ENCODE measurements at regions not wholly inside any gene's neighbourhood (a gene's known extent, or its start where the extent isn't known, plus 50 kb on each side); places are given as distances from the start of the nearest gene placed in this dataset.

DNA sequence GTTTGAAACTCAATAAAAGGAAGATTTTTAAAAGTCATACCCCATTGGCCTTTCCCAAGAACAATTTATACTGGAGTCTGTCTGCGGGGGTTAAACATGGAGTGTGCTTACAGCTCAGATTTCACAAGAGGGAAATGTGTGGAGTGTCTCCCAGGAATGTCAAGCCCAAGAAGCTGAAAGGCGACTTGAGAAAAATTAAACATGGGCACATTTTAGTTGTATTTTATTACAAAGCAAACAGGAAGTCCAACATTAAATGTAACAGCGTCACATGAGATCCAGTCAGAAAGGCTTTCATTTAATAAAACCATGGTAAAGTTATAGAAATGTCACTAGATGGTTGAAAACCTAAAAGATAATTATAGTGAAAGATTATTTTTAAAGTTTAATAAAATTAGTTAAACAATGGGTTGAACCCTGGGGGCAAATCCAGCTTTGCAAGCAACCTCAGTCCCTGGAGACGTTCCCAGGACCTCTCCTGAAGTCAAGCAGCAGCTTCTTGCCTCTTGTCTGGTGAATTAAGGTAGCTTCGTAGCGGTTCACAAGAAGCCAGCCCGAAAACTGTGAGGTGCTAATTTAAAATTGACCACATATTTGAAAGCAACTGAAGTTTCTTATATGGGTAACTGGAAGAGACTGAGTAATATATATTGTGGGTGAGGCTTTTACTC lies 168.4 kb upstream of the EDNRA start:
- DNase-seq (ENCODE audit: low spot score): no peak

GRCh38 chr4:147313108-147313507 lies 167.8 kb upstream of the EDNRA start:
- DNase-seq (ENCODE audit: low spot score): no peak

- DNase-seq (ENCODE audit: low spot score): peak; percentile 10
These were observed 162.3 kb upstream of the EDNRA start for GRCh38 chr4:147318586-147318985.

DNA sequence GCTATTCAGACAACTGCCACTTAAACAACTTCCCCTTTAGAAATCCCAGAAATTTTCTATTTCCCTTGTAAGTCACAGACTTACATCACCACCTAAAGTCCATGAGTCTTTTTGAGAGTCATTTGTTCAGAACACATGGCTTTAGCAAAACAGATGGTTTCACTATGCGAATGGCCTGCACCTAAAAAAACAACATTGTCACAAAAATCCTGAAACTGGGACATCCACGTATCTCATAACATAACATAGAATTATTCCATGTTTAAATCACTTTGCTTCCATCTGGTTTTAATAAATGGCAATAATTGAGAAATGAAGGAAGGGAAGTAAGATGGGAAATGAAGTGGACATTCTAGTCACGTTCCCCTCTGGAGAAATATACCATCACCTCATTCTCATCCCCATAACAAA lies 155.3 kb upstream of the EDNRA start:
- no peak for DNase-seq (ENCODE audit: low spot score)

DNA sequence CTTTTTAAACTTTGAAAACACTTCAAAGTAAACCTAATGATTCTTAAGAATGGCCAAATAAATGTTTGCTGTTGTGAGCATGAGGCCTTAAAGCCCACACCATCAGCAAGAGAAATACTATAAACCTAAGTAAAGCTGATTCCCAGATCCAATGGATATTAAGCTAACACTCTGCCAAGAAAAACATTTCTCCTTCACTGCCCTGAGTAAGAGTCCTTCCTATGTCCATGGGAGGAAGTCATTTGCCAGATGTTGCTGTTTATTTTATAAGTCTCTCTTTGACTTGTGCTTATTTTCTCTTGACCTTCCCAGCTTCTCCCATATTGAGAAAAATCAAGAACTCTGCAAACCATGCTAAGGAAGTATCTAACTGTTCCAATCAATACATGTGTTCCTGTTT lies 154.3 kb upstream of the EDNRA start:
- DNase-seq (ENCODE audit: low spot score): no peak

GRCh38 chr4:147327322-147327721 lies 153.6 kb upstream of the EDNRA start:
- no peak for DNase-seq (ENCODE audit: low spot score)

- no peak for DNase-seq (ENCODE audit: low spot score)
These were observed 152.7 kb upstream of the EDNRA start for GRCh38 chr4:147328189-147328588.

- no peak for DNase-seq (ENCODE audit: low spot score)
These were observed 152.0 kb upstream of the EDNRA start for GRCh38 chr4:147328756-147329446.

DNA sequence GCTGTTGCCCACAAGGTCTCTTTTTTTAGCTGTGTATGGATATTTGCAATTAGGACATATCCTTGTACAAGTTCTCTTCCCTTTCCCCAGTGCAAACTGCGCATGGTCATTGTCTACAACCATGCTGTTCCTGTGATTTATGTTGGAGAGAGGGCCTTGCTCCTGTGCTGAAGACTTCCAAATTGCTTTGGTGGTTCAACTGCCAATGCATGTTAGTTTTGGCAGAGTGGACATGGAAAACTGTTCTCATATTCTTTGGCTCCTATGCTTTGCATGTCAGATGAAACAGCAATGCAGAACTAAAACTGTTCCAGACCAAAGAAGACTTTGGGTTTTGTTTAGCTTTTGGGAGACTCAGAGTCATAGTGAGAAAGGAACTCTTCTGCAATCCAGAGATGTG lies 148.8 kb upstream of the EDNRA start:
- DNase-seq (ENCODE audit: low spot score): no peak

- no peak for DNase-seq (ENCODE audit: low spot score)
These were observed 146.4 kb upstream of the EDNRA start for GRCh38 chr4:147334478-147334877.

- no peak for DNase-seq (ENCODE audit: low spot score)
These were observed 145.7 kb upstream of the EDNRA start for GRCh38 chr4:147335183-147335582.

- DNase-seq (ENCODE audit: low spot score): no peak
These were observed 144.6 kb upstream of the EDNRA start for GRCh38 chr4:147336252-147336651.

GRCh38 chr4:147339100-147339499 lies 141.8 kb upstream of the EDNRA start:
- DNase-seq (ENCODE audit: low spot score): no peak

DNA sequence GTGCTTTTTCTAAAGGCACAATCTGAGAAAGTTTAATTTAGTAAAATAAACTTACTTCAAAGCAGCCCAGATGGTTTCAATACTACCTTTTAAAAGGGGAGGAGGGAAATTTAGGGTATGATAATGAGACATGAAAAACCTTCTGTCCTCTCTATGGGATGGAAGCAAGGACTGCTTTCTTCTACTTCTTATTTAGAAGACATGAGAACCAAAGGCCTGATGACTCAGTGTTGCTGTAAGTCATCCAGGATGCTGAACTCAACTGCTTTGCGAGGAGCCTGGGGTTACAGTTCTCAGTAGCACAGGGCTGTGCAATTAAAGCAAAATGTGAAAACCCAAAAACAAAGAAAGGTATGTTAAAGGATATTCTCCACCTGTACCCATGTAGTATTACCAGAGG lies 140.8 kb upstream of the EDNRA start:
- peak; percentile 62 for DNase-seq (ENCODE audit: low spot score)

DNA sequence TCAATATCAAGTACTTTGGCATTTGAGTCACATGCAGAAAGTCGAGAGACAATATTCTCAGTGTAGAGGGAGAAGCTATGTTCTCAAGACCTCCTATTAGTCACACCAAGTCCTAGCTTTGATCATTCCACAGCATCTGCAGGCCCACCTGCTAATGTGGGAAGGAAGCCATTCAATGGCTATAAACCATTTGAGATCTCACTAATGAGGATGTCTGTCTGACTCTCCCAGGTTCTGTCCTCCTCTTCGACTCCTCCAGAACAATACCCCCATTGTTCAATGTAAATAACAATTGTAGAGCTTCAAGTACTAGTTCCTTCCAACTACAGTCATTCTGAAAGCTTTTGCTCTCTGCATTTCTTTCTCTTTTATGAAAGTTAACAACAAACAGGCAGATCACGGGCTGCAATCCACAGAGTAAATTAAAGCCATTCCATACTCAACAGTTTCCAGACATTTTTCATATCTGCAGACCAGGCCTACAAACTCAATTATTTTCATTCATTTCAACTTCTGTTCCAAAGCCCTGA lies 140.2 kb upstream of the EDNRA start:
- no peak for DNase-seq (ENCODE audit: low spot score)

- DNase-seq (ENCODE audit: low spot score): no peak
These were observed 137.2 kb upstream of the EDNRA start for GRCh38 chr4:147343692-147344091.

DNA sequence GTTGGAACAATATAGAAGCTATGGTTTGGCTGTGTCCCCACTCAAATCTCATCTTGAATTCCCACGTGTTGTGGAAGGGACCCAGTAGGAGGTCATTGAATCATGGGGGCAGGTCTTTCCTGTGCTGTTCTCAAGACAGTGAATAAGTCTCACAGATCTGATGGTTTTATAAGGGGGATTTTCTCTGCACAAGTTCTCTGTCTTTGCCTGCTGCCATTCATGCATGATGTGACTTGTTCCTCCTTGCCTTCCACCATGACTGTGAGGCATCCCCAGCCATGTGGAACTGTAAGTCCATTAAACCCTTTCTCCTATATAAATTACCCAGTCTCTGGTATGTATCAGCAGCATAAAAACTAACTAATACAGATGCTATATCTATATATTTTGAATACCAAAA lies 135.2 kb upstream of the EDNRA start:
- no peak for DNase-seq (ENCODE audit: low spot score)

DNA sequence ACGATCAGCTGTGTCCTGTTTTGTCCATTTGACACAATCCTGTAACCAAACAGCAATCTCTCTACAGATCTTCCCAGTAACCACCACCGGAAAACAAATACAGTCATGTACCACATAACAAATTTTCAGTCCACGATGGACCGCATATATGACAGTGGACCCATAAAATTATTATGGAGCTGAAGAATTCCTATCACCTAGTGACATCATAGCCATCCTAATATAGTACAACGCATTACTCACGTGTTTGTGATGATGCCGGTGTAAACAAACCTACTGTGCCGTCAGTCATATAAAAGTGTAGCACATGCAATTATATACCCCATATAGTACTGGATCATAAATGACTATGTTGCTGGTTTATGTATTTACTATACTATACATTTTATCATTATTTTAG lies 133.7 kb upstream of the EDNRA start:
- no peak for DNase-seq (ENCODE audit: low spot score)

DNA sequence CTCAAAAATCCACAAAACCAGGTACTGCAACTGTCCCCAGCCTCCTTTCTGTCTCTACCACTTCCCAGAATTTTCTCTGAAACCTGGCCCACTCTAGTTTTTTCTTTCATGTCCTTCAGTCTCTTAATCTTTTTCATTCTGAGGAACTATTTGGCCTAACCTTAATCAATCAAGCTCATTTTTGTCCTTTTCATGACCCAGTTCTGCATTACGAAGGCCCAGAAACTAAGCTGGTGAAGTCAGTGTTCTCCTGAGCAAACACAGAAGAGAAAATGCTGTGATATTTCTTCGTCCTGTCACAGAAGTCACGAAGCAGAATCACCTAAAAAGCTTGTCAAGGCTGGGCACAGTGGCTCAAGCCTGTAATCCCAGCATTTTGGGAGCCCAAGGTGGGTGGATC lies 131.7 kb upstream of the EDNRA start:
- no peak for DNase-seq (ENCODE audit: low spot score)

DNA sequence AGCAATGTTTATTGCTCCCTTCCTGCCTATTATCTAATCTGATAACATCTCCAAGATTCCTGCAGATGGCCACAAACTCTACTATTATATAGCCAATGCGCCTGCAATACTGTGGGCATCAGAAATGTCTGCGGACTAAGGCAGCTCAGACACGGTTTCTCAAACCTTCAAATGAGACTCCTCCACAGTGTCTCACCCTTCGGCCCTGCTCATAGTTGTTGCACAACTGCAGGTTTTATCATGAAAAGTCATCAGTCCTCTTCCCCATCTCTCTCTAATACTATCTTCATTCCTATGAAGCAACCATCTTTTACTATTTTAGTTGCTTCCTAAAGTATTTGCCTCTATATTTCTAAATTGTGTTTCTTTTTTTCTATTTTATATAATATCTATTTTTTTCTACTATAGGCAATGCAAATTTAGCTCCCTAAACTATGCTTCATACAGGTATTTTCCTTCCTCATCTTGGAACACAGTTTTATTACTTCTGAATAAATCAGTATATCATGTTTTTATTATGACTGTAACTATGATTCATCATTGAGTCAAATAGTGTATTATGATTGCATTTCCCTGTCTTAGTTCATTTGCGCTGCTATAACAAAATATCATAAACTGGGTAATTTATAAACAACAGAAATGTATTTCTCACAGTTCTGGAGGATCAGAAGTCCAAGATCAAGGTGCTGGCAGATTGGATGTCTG lies 129.7 kb upstream of the EDNRA start:
- no peak for DNase-seq (ENCODE audit: low spot score)

- no peak for DNase-seq (ENCODE audit: low spot score)
These were observed 126.7 kb upstream of the EDNRA start for GRCh38 chr4:147354237-147354636.

- no peak for DNase-seq (ENCODE audit: low spot score)
These were observed 125.8 kb upstream of the EDNRA start for GRCh38 chr4:147355032-147355656.

- DNase-seq (ENCODE audit: low spot score): peak; percentile 28
These were observed 125.0 kb upstream of the EDNRA start for GRCh38 chr4:147355847-147356246.

Data from GM03348 (cell line).